AG08395 (cell line): ENCODE measurements at regions not wholly inside any gene's neighbourhood (a gene's known extent, or its start where the extent isn't known, plus 50 kb on each side); places are given as distances from the start of the nearest gene placed in this dataset.
"Not testable (repeated sequence)": the region's sequence is repeated elsewhere in the genome, so short reads cannot be mapped to it uniquely, and the experiment has no call there.

Experiments used
- DNase-seq: peaks from one replicate; pipeline ENCODE4 v3.0.0; 2012; ENCODE audit warnings: mixed read lengths, low spot score

GRCh38 chr5:167339205-167339604, 952.2 kb upstream of the WWC1 start:
- DNase-seq: no peak

- DNase-seq: no peak
Observed at GRCh38 chr5:167346461-167346860, 945.0 kb upstream of the WWC1 start.

GRCh38 chr5:167348251-167348926, 943.1 kb upstream of the WWC1 start:
- no peak for DNase-seq

- DNase-seq: no peak
Observed at GRCh38 chr5:167348980-167349379, 942.5 kb upstream of the WWC1 start.

GRCh38 chr5:167351316-167351715, 940.1 kb upstream of the WWC1 start:
- no peak for DNase-seq

GRCh38 chr5:167352801-167353200, 938.6 kb upstream of the WWC1 start:
- DNase-seq: no peak

GRCh38 chr5:167355346-167355745, 936.1 kb upstream of the WWC1 start:
- no peak for DNase-seq

- DNase-seq: no peak
Observed at GRCh38 chr5:167356374-167356773, 935.1 kb upstream of the WWC1 start.

- no peak for DNase-seq
Observed at GRCh38 chr5:167358868-167359492, 932.5 kb upstream of the WWC1 start.

- no peak for DNase-seq
Observed at GRCh38 chr5:167361795-167362194, 929.6 kb upstream of the WWC1 start.

- no peak for DNase-seq
Observed at GRCh38 chr5:167363065-167363464, 928.4 kb upstream of the WWC1 start.

- no peak for DNase-seq
Observed at GRCh38 chr5:167375125-167375524, 916.3 kb upstream of the WWC1 start.

- DNase-seq: no peak
Observed at GRCh38 chr5:167378894-167379723, 912.3 kb upstream of the WWC1 start.

GRCh38 chr5:167381457-167381856, 910.0 kb upstream of the WWC1 start:
- DNase-seq: no peak

- DNase-seq: no peak
Observed at GRCh38 chr5:167389537-167389936, 901.9 kb upstream of the WWC1 start.

GRCh38 chr5:167391286-167391685, 900.2 kb upstream of the WWC1 start:
- DNase-seq: not testable (repeated sequence)

- DNase-seq: no peak
Observed at GRCh38 chr5:167392240-167392639, 899.2 kb upstream of the WWC1 start.

GRCh38 chr5:167393358-167393757, 898.1 kb upstream of the WWC1 start:
- no peak for DNase-seq

- no peak for DNase-seq
Observed at GRCh38 chr5:167402671-167403070, 888.8 kb upstream of the WWC1 start.

- DNase-seq: no peak
Observed at GRCh38 chr5:167406513-167406912, 884.9 kb upstream of the WWC1 start.

- no peak for DNase-seq
Observed at GRCh38 chr5:167412556-167412955, 878.9 kb upstream of the WWC1 start.

- no peak for DNase-seq
Observed at GRCh38 chr5:167413506-167413905, 877.9 kb upstream of the WWC1 start.

- no peak for DNase-seq
Observed at GRCh38 chr5:167414611-167415010, 876.8 kb upstream of the WWC1 start.
